ENCODE measurements at regions not wholly inside any gene's neighbourhood (a gene's known extent, or its start where the extent isn't known, plus 50 kb on each side); places are given as distances from the start of the nearest gene placed in this dataset.
A peak's percentile ranks its signal among the peaks of the same experiment; 100 is the strongest.

GRCh38 chr5:73395256-73395655, 53.3 kb downstream of the FOXD1 start:
- DNase-seq: no peak

GRCh38 chr5:73394610-73395009, 54.0 kb downstream of the FOXD1 start:
- DNase-seq: no peak

- DNase-seq: peak; percentile 23
Observed at GRCh38 chr5:73393611-73394489, 54.7 kb downstream of the FOXD1 start.

- DNase-seq: no peak
Observed at GRCh38 chr5:73392775-73393174, 55.8 kb downstream of the FOXD1 start.

GRCh38 chr5:73391441-73391881, 57.1 kb downstream of the FOXD1 start:
- no peak for DNase-seq

GRCh38 chr5:73390972-73391371, 57.6 kb downstream of the FOXD1 start:
- DNase-seq: no peak

GRCh38 chr5:73388740-73389139, 59.8 kb downstream of the FOXD1 start:
- DNase-seq: no peak

GRCh38 chr5:73388306-73388684, 60.3 kb downstream of the FOXD1 start:
- DNase-seq: no peak

GRCh38 chr5:73387601-73388305, 60.8 kb downstream of the FOXD1 start:
- DNase-seq: no peak

GRCh38 chr5:73387149-73387591, 61.4 kb downstream of the FOXD1 start:
- DNase-seq: no peak

- no peak for DNase-seq
Observed at GRCh38 chr5:73384861-73385260, 63.7 kb downstream of the FOXD1 start.

GRCh38 chr5:73382401-73382740, 66.2 kb downstream of the FOXD1 start:
- DNase-seq: no peak

- no peak for DNase-seq
Observed at GRCh38 chr5:73381590-73382400, 66.8 kb downstream of the FOXD1 start.

GRCh38 chr5:73380710-73381589, 67.6 kb downstream of the FOXD1 start:
- DNase-seq: no peak

- no peak for DNase-seq
Observed at GRCh38 chr5:73380041-73380440, 68.5 kb downstream of the FOXD1 start.

- no peak for DNase-seq
Observed at GRCh38 chr5:73379435-73379834, 69.1 kb downstream of the FOXD1 start.

- no peak for DNase-seq
Observed at GRCh38 chr5:73378765-73379164, 69.8 kb downstream of the FOXD1 start.

GRCh38 chr5:73378070-73378469, 70.5 kb downstream of the FOXD1 start:
- no peak for DNase-seq

- no peak for DNase-seq
Observed at GRCh38 chr5:73376618-73377170, 71.9 kb downstream of the FOXD1 start.

GRCh38 chr5:73375949-73376348, 72.6 kb downstream of the FOXD1 start:
- DNase-seq: no peak

GRCh38 chr5:73375191-73375545, 73.4 kb downstream of the FOXD1 start:
- no peak for DNase-seq

- no peak for DNase-seq
Observed at GRCh38 chr5:73374520-73375190, 73.9 kb downstream of the FOXD1 start.

Data from NCI-H1694 (cell line).